Neural cell (in vitro differentiated cells): ENCODE measurements at regions not wholly inside any gene's neighbourhood (a gene's known extent, or its start where the extent isn't known, plus 50 kb on each side); places are given as distances from the start of the nearest gene placed in this dataset.

Source experiments
- CTCF ChIP-seq: fragments of 450-650 bp; IDR thresholded peaks from 2 replicates; pipeline ENCODE4 v1.5.1; 2014; ENCODE audit warnings: antibody characterized with exemption, mild to moderate bottlenecking, moderate library complexity; ENCODE audit not compliant: poor library complexity, severe bottlenecking
- EP300 ChIP-seq: fragments of 450-650 bp; conservative IDR thresholded peaks from 2 replicates; pipeline ENCODE4 v1.6.1; 2014; ENCODE audit warnings: antibody characterized with exemption, mild to moderate bottlenecking, moderate library complexity; ENCODE audit not compliant: poor library complexity, severe bottlenecking
- EZH2 ChIP-seq: fragments of 200-600, 300-800 bp; shearing (Covaris generic), sonication (generic); IDR thresholded peaks from 2 replicates; pipeline ENCODE4 v1.6.1; 2014; ENCODE audit warnings: antibody characterized with exemption, low read length, borderline replicate concordance, mild to moderate bottlenecking; ENCODE audit not compliant: insufficient read depth, poor library complexity, severe bottlenecking
- POLR2AphosphoS5 ChIP-seq: IDR thresholded peaks from 2 replicates; pipeline ENCODE4 v1.6.1; 2012
- TF ChIP-seq, protein P1 (sequence below): IDR thresholded peaks from 2 replicates; pipeline ENCODE4 v1.6.1; 2012; ENCODE audit warnings: borderline replicate concordance

DNA sequence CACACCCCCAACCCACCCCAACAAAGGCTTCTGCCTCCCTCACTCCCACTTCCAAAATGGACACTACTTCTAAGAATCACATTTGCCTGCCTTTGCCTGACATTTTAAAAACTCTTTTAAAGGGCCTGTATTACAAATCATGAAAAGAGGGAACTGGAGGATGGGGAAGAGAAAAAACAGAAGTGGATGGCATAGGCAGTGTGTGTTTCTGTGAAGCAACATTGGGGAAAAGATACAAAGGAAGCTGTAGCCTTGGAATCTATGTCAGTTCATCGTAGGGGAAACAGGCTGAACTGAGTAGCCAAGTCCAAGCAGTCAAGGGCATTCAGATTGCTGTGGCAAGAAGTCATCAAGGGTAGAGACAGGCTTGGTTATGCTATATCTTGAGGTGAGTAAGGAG, 273.9 kb downstream of the BTG1 start:
- TF ChIP-seq CTCF (no peak), EP300 (no peak), EZH2 (no peak), POLR2AphosphoS5 (no peak)
- TF ChIP-seq, protein P1, sequence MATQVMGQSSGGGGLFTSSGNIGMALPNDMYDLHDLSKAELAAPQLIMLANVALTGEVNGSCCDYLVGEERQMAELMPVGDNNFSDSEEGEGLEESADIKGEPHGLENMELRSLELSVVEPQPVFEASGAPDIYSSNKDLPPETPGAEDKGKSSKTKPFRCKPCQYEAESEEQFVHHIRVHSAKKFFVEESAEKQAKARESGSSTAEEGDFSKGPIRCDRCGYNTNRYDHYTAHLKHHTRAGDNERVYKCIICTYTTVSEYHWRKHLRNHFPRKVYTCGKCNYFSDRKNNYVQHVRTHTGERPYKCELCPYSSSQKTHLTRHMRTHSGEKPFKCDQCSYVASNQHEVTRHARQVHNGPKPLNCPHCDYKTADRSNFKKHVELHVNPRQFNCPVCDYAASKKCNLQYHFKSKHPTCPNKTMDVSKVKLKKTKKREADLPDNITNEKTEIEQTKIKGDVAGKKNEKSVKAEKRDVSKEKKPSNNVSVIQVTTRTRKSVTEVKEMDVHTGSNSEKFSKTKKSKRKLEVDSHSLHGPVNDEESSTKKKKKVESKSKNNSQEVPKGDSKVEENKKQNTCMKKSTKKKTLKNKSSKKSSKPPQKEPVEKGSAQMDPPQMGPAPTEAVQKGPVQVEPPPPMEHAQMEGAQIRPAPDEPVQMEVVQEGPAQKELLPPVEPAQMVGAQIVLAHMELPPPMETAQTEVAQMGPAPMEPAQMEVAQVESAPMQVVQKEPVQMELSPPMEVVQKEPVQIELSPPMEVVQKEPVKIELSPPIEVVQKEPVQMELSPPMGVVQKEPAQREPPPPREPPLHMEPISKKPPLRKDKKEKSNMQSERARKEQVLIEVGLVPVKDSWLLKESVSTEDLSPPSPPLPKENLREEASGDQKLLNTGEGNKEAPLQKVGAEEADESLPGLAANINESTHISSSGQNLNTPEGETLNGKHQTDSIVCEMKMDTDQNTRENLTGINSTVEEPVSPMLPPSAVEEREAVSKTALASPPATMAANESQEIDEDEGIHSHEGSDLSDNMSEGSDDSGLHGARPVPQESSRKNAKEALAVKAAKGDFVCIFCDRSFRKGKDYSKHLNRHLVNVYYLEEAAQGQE = no peak
